OCI-M1 (cell line): ENCODE measurements at regions not wholly inside any gene's neighbourhood (a gene's known extent, or its start where the extent isn't known, plus 50 kb on each side); places are given as distances from the start of the nearest gene placed in this dataset.

ENCODE experiments used
- DNase-seq: peaks from one replicate; lab custom pipeline; 2025; lab: John Stamatoyannopoulos, UW

GRCh38 chr5:115072266-115073064, 97.2 kb downstream of the TRIM36 start:
- DNase-seq: no peak

- no peak for DNase-seq
These were observed 99.0 kb downstream of the TRIM36 start for GRCh38 chr5:115070737-115071136.

- peak; percentile 7 for DNase-seq
These were observed 100.4 kb downstream of the TRIM36 start for GRCh38 chr5:115069087-115069968.

- DNase-seq: peak; percentile 52
These were observed 101.2 kb downstream of the TRIM36 start for GRCh38 chr5:115068239-115069086.

- no peak for DNase-seq
These were observed 105.3 kb downstream of the TRIM36 start for GRCh38 chr5:115064380-115064779.

- no peak for DNase-seq
These were observed 115.2 kb downstream of the TRIM36 start for GRCh38 chr5:115054387-115054951.

- no peak for DNase-seq
These were observed 116.8 kb downstream of the TRIM36 start for GRCh38 chr5:115052948-115053347.

GRCh38 chr5:115050866-115051265, 118.8 kb downstream of the TRIM36 start:
- DNase-seq: no peak

GRCh38 chr5:115033861-115034260, 135.8 kb downstream of the TRIM36 start:
- peak; percentile 0 for DNase-seq

GRCh38 chr5:115028557-115028956, 141.2 kb downstream of the TRIM36 start:
- no peak for DNase-seq

- no peak for DNase-seq
These were observed 144.8 kb downstream of the TRIM36 start for GRCh38 chr5:115024922-115025321.

GRCh38 chr5:115022303-115022702, 147.4 kb downstream of the TRIM36 start:
- DNase-seq: no peak

- no peak for DNase-seq
These were observed 153.1 kb downstream of the TRIM36 start for GRCh38 chr5:115016646-115017045.

GRCh38 chr5:114999176-114999575, 170.5 kb downstream of the TRIM36 start:
- no peak for DNase-seq

GRCh38 chr5:114989512-114989911, 180.2 kb downstream of the TRIM36 start:
- no peak for DNase-seq

GRCh38 chr5:114988096-114988495, 181.6 kb downstream of the TRIM36 start:
- no peak for DNase-seq

- no peak for DNase-seq
These were observed 184.9 kb downstream of the TRIM36 start for GRCh38 chr5:114984796-114985195.

- DNase-seq: no peak
These were observed 188.6 kb downstream of the TRIM36 start for GRCh38 chr5:114981111-114981510.

GRCh38 chr5:114977979-114978573, 191.6 kb downstream of the TRIM36 start:
- DNase-seq: no peak

- no peak for DNase-seq
These were observed 200.2 kb downstream of the TRIM36 start for GRCh38 chr5:114969482-114969881.

GRCh38 chr5:114957384-114957783, 212.3 kb downstream of the TRIM36 start:
- DNase-seq: no peak
